Body of pancreas (tissue), 4 donors: ENCODE measurements at regions not wholly inside any gene's neighbourhood (a gene's known extent, or its start where the extent isn't known, plus 50 kb on each side); places are given as distances from the start of the nearest gene placed in this dataset.

Experiments
- ATAC-seq: fragments of 150-250 bp; one replicate; pipeline ENCODE4 v1.9.1; 2016
- DNase-seq, 4 donors: peaks; one replicate each; pipeline ENCODE4 v3.0.0-alpha.2; 2019
- H3K27ac ChIP-seq, 4 donors: fragments of 200-600 bp; sonication (generic); 1 replicate in 3 of 4; 2 replicates in 1 of 4; pipeline versions ENCODE4 v1.5.1 to v1.6.1; 2016 to 2019; ENCODE audit warnings: mild to moderate bottlenecking in 1 of 4, mixed read lengths in 1 of 4, moderate library complexity in 1 of 4
- H3K27me3 ChIP-seq, 2 donors: fragments of 200-600 bp; sonication (generic); one replicate each; pipeline ENCODE4 v1.6.0; 2016; ENCODE audit warnings: mild to moderate bottlenecking in 1 of 2
- H3K36me3 ChIP-seq, 2 donors: fragments of 200-600 bp; sonication (generic); replicated peaks in 1 of 2; 2 replicates each; pipeline ENCODE4 v1.5.1; 2016; ENCODE audit warnings: low read depth in 2 of 2; ENCODE audit not compliant: insufficient read depth in 1 of 2
- H3K4me1 ChIP-seq: fragments of 200-600 bp; sonication (generic); one replicate; pipeline ENCODE4 v1.6.0; 2016
- H3K4me3 ChIP-seq, 2 donors: fragments of 200-600 bp; sonication (generic); 1 replicate in 1 of 2; 2 replicates in 1 of 2; pipeline ENCODE4 v1.5.1; 2016 to 2019
- H3K9me3 ChIP-seq, 3 donors: fragments of 200-600 bp; sonication (generic); 1 replicate in 2 of 3; 2 replicates in 1 of 3; pipeline ENCODE4 v1.5.1; 2016
- POLR2A ChIP-seq, 3 donors: fragments of 450-650 bp; IDR thresholded peaks; one replicate each; pipeline ENCODE4 v1.6.1; 2016; ENCODE audit warnings: antibody characterized with exemption in 3 of 3, mild to moderate bottlenecking in 2 of 3
- WGBS, 2 donors: methylation state at CpG; one replicate each; pipeline ENCODE4 v1.1.5; 2017; 5-methylcytosine and 5-hydroxymethylcytosine counted together
- intact Hi-C: fragments of 100-400 bp; cut with DNase I; formaldehyde crosslinking; loops from one replicate; pipeline ENCODE4 v1.15.1; 2023
- TF ChIP-seq, protein P1 (sequence below), 7 experiments: fragments of 450-650 bp in 4 of 7; fragments of 200-600 bp in 3 of 7; sonication (generic) in 3 of 7; IDR thresholded peaks; one replicate each; pipeline ENCODE4 v1.5.1; 2016 to 2019; ENCODE audit warnings: antibody characterized with exemption in 7 of 7

DNA sequence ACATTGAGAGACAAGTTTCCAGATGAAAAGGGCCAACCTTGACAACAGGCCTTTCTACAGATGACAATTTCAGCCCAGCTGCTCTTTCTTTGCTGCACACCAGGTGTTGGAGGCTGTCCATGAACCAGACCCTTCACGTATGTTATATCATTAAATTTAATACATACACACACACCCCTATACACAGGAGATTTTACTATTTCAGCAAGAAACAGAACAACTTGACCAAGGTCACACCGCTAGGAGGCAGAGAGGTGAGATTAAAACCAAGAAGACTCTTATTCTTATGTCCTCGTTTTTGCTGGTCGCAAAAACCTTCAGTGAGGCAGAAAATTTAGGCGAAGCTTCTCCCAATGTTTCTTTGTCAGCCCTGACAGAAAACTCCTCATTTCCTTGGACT is 1585.9 kb downstream of the AACS start:
- DNase-seq (no peak), ATAC-seq (no peak)
- Histone ChIP-seq H3K4me1 (peaks cover 18% of the 10 kb centered on the region), H3K36me3 (no peaks in the 10 kb centered on the region), H3K27ac (peak overlapping the region in 1 of 4 donors; percentile 33), H3K9me3 (no peaks in the 10 kb centered on the region), H3K4me3 (no peak overlapping the region), H3K27me3 (no peaks in the 10 kb centered on the region)
- TF ChIP-seq, protein P1, sequence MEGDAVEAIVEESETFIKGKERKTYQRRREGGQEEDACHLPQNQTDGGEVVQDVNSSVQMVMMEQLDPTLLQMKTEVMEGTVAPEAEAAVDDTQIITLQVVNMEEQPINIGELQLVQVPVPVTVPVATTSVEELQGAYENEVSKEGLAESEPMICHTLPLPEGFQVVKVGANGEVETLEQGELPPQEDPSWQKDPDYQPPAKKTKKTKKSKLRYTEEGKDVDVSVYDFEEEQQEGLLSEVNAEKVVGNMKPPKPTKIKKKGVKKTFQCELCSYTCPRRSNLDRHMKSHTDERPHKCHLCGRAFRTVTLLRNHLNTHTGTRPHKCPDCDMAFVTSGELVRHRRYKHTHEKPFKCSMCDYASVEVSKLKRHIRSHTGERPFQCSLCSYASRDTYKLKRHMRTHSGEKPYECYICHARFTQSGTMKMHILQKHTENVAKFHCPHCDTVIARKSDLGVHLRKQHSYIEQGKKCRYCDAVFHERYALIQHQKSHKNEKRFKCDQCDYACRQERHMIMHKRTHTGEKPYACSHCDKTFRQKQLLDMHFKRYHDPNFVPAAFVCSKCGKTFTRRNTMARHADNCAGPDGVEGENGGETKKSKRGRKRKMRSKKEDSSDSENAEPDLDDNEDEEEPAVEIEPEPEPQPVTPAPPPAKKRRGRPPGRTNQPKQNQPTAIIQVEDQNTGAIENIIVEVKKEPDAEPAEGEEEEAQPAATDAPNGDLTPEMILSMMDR (IDR thresholded peaks at IDR 0.05) = no peak
- no peak for TF ChIP-seq POLR2A (IDR thresholded peaks at IDR 0.05)
- WGBS, 2 donors = 52 to 61% methylated on average over 5 of the region's 5 CpGs
- intact Hi-C loops = no loop called here

DNA sequence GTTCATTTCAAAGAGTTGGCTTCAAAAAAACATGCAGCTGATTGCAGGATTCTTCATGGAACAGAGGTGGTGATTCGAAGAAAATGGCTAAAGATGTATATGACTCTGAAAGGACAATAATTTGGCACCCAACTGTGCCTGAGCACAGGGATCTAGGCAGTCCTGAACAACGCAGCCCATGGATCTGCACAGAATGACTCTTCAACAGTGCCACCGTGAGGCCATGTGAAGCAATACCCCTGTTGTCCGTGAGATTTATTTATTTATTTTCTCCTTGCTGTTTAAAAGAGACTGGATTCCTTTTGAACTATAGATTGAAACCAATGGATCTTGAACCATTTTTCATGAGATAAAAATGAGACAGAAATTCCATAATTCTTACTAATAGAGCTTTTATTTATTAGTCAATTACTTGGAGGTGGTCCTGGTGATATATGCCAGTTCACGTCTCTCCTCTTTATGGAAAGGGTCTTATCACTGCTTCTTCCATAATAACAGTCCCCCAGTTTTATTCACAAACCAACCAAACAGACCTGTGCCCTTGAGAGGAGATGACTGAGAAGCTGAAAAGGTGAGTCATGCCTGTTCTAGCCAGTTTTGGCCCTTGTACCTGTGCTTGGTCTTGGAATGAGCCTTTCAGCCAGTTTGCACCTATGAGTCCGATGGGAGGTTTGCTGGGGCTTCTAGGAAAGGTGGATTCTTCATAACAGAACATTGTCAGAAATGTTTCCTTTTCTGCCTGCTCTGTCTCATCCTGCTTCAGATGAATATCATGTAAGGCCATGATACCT is 1598.3 kb downstream of the AACS start:
- H3K27ac ChIP-seq = no peak overlapping the region
- no peak for ATAC-seq
- no peaks in the 10 kb centered on the region for H3K27me3 ChIP-seq
- WGBS, 2 donors = 54 to 55% methylated on average over 6 of the region's 6 CpGs
- no peak overlapping the region for H3K4me3 ChIP-seq
- no peaks in the 10 kb centered on the region for H3K36me3 ChIP-seq
- no peaks in the 10 kb centered on the region for H3K4me1 ChIP-seq
- intact Hi-C loops = no loop called here
- TF ChIP-seq, protein P1 (IDR thresholded peaks at IDR 0.05) = peak in 3 of 7 experiments; percentile 9 to 36 (median 32)
- TF ChIP-seq POLR2A (IDR thresholded peaks at IDR 0.05) = no peak
- peak in 2 of 4 donors; percentile 11 to 16 for DNase-seq
- H3K9me3 ChIP-seq = peaks cover 0 to 6% (median 0%) of the 10 kb centered on the region in 3 donors

DNA sequence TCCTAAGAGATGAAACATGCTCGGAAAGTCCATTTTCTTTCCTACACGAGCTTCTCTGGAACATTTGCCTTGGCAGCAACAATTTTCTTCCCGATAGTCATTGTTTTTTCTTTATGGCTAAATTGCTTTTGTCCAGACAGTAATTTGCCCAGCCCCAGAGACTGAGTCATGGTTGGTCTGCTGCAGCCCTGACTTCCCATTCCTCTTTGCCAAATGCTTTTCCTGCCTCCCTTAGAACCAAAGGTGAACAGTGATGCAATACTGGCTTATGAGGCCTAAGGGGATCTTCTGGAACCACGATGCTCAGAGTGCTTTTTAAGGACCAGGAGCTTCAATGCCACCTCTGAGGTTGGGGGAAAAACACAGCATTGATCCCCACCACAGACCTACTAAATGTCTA is 1599.6 kb upstream of the TMEM132C start:
- H3K4me3 ChIP-seq = no peak overlapping the region
- no peaks in the 10 kb centered on the region for H3K4me1 ChIP-seq
- intact Hi-C loops = no loop called here
- no peak for TF ChIP-seq POLR2A (IDR thresholded peaks at IDR 0.05)
- TF ChIP-seq, protein P1 (IDR thresholded peaks at IDR 0.05) = no peak
- peaks cover 0 to 6% (median 0%) of the 10 kb centered on the region in 3 donors for H3K9me3 ChIP-seq
- H3K36me3 ChIP-seq = no peaks in the 10 kb centered on the region
- H3K27ac ChIP-seq = no peak overlapping the region
- DNase-seq = no peak
- no peaks in the 10 kb centered on the region for H3K27me3 ChIP-seq
- no peak for ATAC-seq
- WGBS, 2 donors = 74 to 80% methylated on average over 4 of the region's 4 CpGs

DNA sequence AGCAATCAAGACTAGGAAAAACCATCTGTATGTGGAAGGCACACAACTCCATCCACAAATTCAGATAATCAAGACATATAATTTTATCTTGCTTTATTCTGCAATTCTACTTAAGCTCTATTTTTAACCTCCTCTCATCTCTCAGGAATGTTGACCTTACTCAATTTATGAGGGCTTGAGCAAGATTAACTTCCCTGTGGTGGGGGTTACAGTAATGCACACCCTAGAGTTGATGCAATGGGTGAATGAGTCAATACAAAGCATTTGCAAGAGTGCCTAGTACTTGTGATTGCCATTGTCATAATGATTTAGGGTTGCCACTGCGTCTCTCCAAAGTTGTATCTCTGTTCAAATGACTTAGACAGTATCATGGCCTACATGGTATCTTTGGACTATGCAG is 1598.4 kb upstream of the TMEM132C start:
- H3K4me3 ChIP-seq = no peak overlapping the region
- H3K36me3 ChIP-seq = no peaks in the 10 kb centered on the region
- no peak for DNase-seq
- H3K27me3 ChIP-seq = no peaks in the 10 kb centered on the region
- no peak overlapping the region for H3K27ac ChIP-seq
- 86 to 93% methylated on average over 1 of the region's 1 CpG for WGBS, 2 donors
- TF ChIP-seq, protein P1 (IDR thresholded peaks at IDR 0.05) = no peak
- TF ChIP-seq POLR2A (IDR thresholded peaks at IDR 0.05) = no peak
- ATAC-seq = no peak
- H3K9me3 ChIP-seq = no peaks in the 10 kb centered on the region
- intact Hi-C loops = no loop called here
- no peaks in the 10 kb centered on the region for H3K4me1 ChIP-seq

DNA sequence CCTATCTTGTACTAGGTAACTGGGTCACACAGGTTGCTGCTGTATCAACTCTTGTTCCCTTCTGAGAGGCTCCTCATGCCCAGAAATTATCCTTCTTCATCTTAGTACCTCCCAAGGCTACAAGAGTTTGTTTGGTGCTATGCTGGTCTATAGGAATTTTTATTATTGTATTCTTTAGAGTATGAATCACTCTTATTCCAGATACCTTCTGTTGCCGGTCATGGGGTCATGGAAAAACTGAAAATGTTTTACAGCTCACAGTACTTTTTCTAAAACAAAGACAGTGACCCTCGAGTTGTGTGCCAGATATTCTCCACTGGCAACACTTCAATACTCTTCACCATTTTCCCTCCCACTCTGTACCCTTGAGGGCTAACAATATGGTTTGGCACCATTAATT is 1598.0 kb upstream of the TMEM132C start:
- DNase-seq = no peak
- Histone ChIP-seq H3K27me3 (no peaks in the 10 kb centered on the region), H3K4me3 (no peak overlapping the region), H3K36me3 (no peaks in the 10 kb centered on the region), H3K4me1 (no peaks in the 10 kb centered on the region), H3K9me3 (no peaks in the 10 kb centered on the region), H3K27ac (no peak overlapping the region)
- 66 to 69% methylated on average over 2 of the region's 2 CpGs for WGBS, 2 donors
- intact Hi-C loops = no loop called here
- TF ChIP-seq, protein P1 (IDR thresholded peaks at IDR 0.05) = no peak
- TF ChIP-seq POLR2A (IDR thresholded peaks at IDR 0.05) = no peak
- no peak for ATAC-seq
